ENCODE measurements at regions not wholly inside any gene's neighbourhood (a gene's known extent, or its start where the extent isn't known, plus 50 kb on each side); places are given as distances from the start of the nearest gene placed in this dataset.
"Not testable (repeated sequence)": the region's sequence is repeated elsewhere in the genome, so short reads cannot be mapped to it uniquely, and the experiment has no call there.

DNA sequence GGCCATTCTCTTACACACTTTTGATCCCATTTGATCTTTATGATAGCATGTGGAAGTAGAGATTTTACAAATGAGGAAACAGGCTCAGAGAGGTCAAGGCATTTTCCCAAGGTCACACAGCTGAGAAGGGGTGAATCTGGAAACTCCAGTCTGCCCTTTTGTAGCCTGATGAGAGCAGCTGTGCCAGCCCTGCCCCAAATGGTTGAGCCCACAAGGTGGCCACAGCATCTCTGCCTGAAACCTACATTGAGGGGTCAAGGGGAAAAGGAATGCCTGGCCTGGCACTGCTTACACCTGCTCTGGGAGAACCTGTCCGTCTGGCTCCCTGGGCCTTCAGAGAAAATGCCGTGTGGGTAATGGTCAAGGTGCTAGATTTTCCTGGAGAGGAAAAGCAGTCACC is 200.2 kb upstream of the LINGO1 start:
- TF ChIP-seq, protein P1, sequence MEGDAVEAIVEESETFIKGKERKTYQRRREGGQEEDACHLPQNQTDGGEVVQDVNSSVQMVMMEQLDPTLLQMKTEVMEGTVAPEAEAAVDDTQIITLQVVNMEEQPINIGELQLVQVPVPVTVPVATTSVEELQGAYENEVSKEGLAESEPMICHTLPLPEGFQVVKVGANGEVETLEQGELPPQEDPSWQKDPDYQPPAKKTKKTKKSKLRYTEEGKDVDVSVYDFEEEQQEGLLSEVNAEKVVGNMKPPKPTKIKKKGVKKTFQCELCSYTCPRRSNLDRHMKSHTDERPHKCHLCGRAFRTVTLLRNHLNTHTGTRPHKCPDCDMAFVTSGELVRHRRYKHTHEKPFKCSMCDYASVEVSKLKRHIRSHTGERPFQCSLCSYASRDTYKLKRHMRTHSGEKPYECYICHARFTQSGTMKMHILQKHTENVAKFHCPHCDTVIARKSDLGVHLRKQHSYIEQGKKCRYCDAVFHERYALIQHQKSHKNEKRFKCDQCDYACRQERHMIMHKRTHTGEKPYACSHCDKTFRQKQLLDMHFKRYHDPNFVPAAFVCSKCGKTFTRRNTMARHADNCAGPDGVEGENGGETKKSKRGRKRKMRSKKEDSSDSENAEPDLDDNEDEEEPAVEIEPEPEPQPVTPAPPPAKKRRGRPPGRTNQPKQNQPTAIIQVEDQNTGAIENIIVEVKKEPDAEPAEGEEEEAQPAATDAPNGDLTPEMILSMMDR (IDR thresholded peaks at IDR 0.05), result no peak
- Mint-ChIP-seq H3K9me3 (ENCODE audit: unreplicated experiment) (no peaks in the 10 kb centered on the region), H3K36me3 (ENCODE audit: unreplicated experiment) (no peaks in the 10 kb centered on the region), H3K4me3 (ENCODE audit: unreplicated experiment) (no peak overlapping the region), H3K27me3 (ENCODE audit: unreplicated experiment) (peaks cover 30% of the 10 kb centered on the region), H3K4me1 (ENCODE audit: unreplicated experiment) (no peaks in the 10 kb centered on the region), H3K27ac (ENCODE audit: unreplicated experiment) (no peak overlapping the region)
- DNase-seq (ENCODE audit: extremely low spot score, unreplicated experiment), result no peak

DNA sequence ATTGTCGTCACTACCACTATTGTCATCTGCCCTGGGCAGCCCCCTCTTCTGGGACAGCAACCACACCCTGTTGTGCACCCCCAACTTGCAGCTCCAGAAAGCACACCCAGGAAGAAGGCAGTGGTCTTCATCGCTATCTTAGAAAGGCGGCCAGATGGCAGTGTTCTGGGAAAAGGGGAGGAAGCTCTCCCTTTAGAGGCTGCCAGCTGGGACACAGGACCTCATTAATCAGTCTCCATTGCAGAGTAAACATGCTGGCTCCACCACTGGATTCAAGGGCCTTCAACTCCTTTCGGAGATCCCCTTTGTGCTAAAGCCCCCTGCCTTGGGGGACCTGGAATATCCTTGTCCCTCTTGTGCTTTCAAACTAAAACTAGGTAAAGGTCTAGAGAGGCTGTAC is 199.3 kb upstream of the LINGO1 start:
- DNase-seq (ENCODE audit: extremely low spot score, unreplicated experiment), result no peak
- Mint-ChIP-seq H3K9me3 (ENCODE audit: unreplicated experiment) (no peaks in the 10 kb centered on the region), H3K27ac (ENCODE audit: unreplicated experiment) (no peak overlapping the region), H3K4me1 (ENCODE audit: unreplicated experiment) (no peaks in the 10 kb centered on the region), H3K4me3 (ENCODE audit: unreplicated experiment) (no peak overlapping the region), H3K27me3 (ENCODE audit: unreplicated experiment) (peaks cover 22% of the 10 kb centered on the region), H3K36me3 (ENCODE audit: unreplicated experiment) (no peaks in the 10 kb centered on the region)
- TF ChIP-seq, protein P1 (IDR thresholded peaks at IDR 0.05), result no peak

DNA sequence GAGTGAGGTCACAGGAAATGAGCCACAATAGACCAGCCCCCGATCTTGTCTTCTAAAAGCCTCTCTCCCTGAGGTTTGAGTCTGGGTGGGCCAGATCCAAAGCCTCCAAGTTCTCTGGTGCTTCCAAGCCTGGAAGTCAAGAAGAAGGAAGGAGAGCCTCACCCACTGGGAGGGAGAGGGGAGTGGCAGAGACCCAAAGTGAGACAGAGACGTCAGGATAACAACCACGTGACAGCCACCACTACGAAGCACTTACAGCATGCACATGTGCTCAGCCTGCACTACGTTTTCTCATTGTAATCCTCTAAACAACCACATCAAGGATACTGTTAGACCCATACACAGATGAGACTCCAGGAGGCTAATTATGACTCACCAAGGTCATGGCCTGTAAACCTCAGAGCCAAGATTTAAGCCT is 197.3 kb upstream of the LINGO1 start:
- Mint-ChIP-seq H3K27ac (ENCODE audit: unreplicated experiment) (no peak overlapping the region), H3K4me3 (ENCODE audit: unreplicated experiment) (no peak overlapping the region), H3K9me3 (ENCODE audit: unreplicated experiment) (no peaks in the 10 kb centered on the region), H3K36me3 (ENCODE audit: unreplicated experiment) (no peaks in the 10 kb centered on the region), H3K4me1 (ENCODE audit: unreplicated experiment) (no peaks in the 10 kb centered on the region), H3K27me3 (ENCODE audit: unreplicated experiment) (peaks cover 14% of the 10 kb centered on the region)
- TF ChIP-seq, protein P1 (IDR thresholded peaks at IDR 0.05), result no peak
- DNase-seq (ENCODE audit: extremely low spot score, unreplicated experiment), result no peak

DNA sequence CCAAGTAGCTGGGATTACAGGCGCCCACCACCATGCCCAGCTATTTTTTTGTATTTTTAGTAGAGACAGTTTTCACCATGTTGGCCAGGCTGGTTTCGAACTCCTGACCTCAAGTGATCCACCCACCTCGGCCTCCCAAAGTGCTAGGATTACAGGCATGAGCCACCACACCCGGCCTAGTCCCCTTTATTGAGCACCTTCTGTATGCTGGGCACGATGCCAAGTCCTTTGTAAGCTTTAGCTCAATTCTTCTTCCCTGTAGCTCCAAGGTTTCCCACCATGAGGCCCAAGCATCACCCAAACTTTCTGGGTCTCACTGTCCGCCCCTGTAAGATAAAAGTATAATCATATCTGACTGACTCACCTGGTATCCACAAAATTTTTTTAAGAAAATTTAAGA is 196.6 kb upstream of the LINGO1 start:
- H3K9me3 Mint-ChIP-seq (ENCODE audit: unreplicated experiment); DNase-seq (ENCODE audit: extremely low spot score, unreplicated experiment); H3K27me3 Mint-ChIP-seq (ENCODE audit: unreplicated experiment); H3K36me3 Mint-ChIP-seq (ENCODE audit: unreplicated experiment); H3K4me3 Mint-ChIP-seq (ENCODE audit: unreplicated experiment); H3K27ac Mint-ChIP-seq (ENCODE audit: unreplicated experiment); H3K4me1 Mint-ChIP-seq (ENCODE audit: unreplicated experiment): not testable (repeated sequence)

DNA sequence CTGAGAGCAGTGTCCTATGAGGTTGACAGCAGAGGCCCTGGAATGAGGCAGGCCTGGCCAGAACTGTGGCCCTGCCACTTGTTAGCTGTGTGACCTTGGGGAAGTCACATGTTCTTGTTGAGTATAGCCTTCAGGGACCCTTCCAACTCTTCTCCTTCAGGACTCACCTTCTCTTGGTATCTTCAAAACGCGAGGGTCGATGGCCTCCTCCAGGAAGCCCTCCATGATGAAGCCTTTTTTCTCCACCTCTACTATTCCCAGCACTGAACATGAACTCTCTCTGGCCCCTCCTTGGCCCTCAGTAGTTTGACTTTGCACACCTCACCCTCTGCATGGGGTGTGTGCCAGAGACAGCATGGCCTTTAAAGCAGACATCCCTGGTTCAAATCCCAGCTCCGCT is 195.1 kb upstream of the LINGO1 start:
- DNase-seq (ENCODE audit: extremely low spot score, unreplicated experiment), result no peak
- no peaks in the 10 kb centered on the region for H3K9me3 Mint-ChIP-seq (ENCODE audit: unreplicated experiment)
- no peak overlapping the region for H3K27ac Mint-ChIP-seq (ENCODE audit: unreplicated experiment)
- H3K4me1 Mint-ChIP-seq (ENCODE audit: unreplicated experiment), result no peaks in the 10 kb centered on the region
- no peaks in the 10 kb centered on the region for H3K36me3 Mint-ChIP-seq (ENCODE audit: unreplicated experiment)
- H3K27me3 Mint-ChIP-seq (ENCODE audit: unreplicated experiment), result peaks cover 18% of the 10 kb centered on the region
- H3K4me3 Mint-ChIP-seq (ENCODE audit: unreplicated experiment), result no peak overlapping the region
- TF ChIP-seq, protein P1 (IDR thresholded peaks at IDR 0.05), result no peak
